Esophagus (tissue), 2 donors: ENCODE measurements at regions not wholly inside any gene's neighbourhood (a gene's known extent, or its start where the extent isn't known, plus 50 kb on each side); places are given as distances from the start of the nearest gene placed in this dataset.

Experiments used
- H3K27ac ChIP-seq, 2 donors: one replicate each; pipeline ENCODE4 v1.5.1; 2013; ENCODE audit warnings: low read depth in 2 of 2, mild to moderate bottlenecking in 2 of 2, inconsistent platforms in 1 of 2, low read length in 1 of 2, moderate library complexity in 1 of 2
- H3K27me3 ChIP-seq, 2 donors: one replicate each; pipeline ENCODE4 v1.6.1; 2013; ENCODE audit warnings: low read length in 2 of 2, control low read depth in 1 of 2, mild to moderate bottlenecking in 1 of 2; ENCODE audit not compliant: insufficient read depth in 2 of 2, control insufficient read depth in 1 of 2
- H3K36me3 ChIP-seq, 2 donors: one replicate each; pipeline ENCODE4 v1.6.1; 2013; ENCODE audit warnings: low read length in 1 of 2; ENCODE audit not compliant: control insufficient read depth in 2 of 2, insufficient read depth in 2 of 2
- H3K4me1 ChIP-seq, 2 donors: one replicate each; pipeline ENCODE4 v1.6.1; 2013; ENCODE audit warnings: low read length in 1 of 2; ENCODE audit not compliant: control insufficient read depth in 2 of 2, insufficient read depth in 2 of 2
- H3K4me3 ChIP-seq, 2 donors: one replicate each; pipeline ENCODE4 v1.5.1; 2013; ENCODE audit warnings: low read length in 2 of 2, mild to moderate bottlenecking in 2 of 2, low read depth in 1 of 2, moderate library complexity in 1 of 2
- H3K9me3 ChIP-seq, 2 donors: one replicate each; pipeline ENCODE4 v1.6.1; 2013; ENCODE audit warnings: mild to moderate bottlenecking in 2 of 2, low read depth in 1 of 2, low read length in 1 of 2, moderate library complexity in 1 of 2; ENCODE audit not compliant: control insufficient read depth in 2 of 2, insufficient read depth in 1 of 2
- WGBS, 2 donors: extraction: QIAGEN DNeasy Blood & Tissue Kit; methylation state at CpG; one replicate each; pipeline ENCODE4 v1.1.7; 2013; 5-methylcytosine and 5-hydroxymethylcytosine counted together
- donor health status: healthy with polysubstance abuse.
- donor health status: Bipolar disorder and iron deficiency.

- no peaks in the 10 kb centered on the region for H3K4me1 ChIP-seq
- H3K36me3 ChIP-seq: no peaks in the 10 kb centered on the region
- no peak overlapping the region for H3K27ac ChIP-seq
- no peaks in the 10 kb centered on the region for H3K27me3 ChIP-seq
- H3K9me3 ChIP-seq: no peaks in the 10 kb centered on the region
- H3K4me3 ChIP-seq: no peak overlapping the region
- 69 to 76% methylated on average over 6 of the region's 6 CpGs for WGBS, 2 donors
Measured at GRCh38 chr5:159833846-159834245, 82.4 kb upstream of the ADRA1B start.

DNA sequence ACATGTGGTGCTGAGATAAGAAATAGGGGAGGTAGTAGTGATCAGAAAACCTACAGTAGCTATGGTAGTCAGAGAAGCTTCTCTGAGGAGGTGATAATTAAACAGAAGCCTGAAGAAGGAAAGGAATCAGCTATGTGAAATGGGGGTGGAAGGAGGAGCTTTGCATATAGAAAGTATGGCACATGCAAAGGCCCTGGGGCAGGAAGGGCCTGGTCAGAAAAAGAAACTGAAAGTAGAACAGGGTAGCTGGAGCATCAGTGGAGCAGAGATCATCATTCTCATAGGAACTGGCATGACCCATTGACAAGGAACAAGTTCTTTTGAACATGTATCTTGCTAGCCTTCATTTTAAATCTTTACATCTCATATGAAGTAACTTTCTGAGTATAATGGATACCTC lies 80.7 kb upstream of the ADRA1B start:
- Histone ChIP-seq H3K27ac (no peak overlapping the region), H3K27me3 (no peaks in the 10 kb centered on the region), H3K4me3 (no peak overlapping the region), H3K36me3 (no peaks in the 10 kb centered on the region), H3K9me3 (no peaks in the 10 kb centered on the region), H3K4me1 (no peaks in the 10 kb centered on the region)

DNA sequence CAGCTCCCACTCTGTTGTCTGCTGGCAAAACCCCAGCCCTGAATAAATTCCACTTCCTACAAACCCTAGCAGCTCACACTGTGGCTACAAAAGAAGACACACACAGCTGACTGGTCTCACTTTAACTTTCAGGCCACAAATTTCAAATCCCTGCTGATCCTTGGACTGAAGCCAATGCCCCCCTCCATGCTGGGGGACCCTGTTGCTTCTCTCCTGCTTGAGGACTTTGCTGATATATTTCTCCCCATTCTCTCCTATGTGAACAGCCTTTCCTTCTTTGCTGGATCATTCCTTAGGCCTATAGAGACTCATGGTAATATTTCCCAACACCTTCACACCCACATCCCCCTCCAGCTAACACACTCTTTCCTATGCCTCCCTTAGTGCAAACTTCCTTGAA lies 79.6 kb upstream of the ADRA1B start:
- Histone ChIP-seq H3K36me3 (no peaks in the 10 kb centered on the region), H3K27ac (no peak overlapping the region), H3K27me3 (no peaks in the 10 kb centered on the region), H3K4me1 (no peaks in the 10 kb centered on the region), H3K4me3 (no peak overlapping the region), H3K9me3 (no peaks in the 10 kb centered on the region)

DNA sequence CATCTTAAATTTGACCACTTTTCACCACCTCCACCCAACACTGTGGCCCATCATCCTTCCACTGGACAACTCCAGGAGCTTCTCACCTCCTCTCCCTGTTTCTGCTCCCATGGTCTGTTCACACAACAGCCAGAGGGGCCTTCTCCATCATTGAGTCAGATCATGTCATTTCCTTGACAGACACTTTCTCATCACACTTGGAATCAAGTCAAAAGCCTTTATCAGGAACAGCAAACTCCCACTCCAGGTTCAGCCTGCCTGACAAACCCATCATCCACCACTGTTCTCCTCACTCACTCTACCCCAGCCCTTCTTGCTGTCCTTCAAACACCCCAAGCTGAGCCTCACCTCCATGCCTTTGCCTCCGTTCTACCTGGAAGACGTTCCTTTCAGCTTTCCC lies 78.4 kb upstream of the ADRA1B start:
- 51 to 69% methylated on average over 2 of the region's 2 CpGs for WGBS, 2 donors
- H3K27me3 ChIP-seq: no peaks in the 10 kb centered on the region
- no peak overlapping the region for H3K27ac ChIP-seq
- no peak overlapping the region for H3K4me3 ChIP-seq
- no peaks in the 10 kb centered on the region for H3K36me3 ChIP-seq
- no peaks in the 10 kb centered on the region for H3K9me3 ChIP-seq
- no peaks in the 10 kb centered on the region for H3K4me1 ChIP-seq

GRCh38 chr5:159838551-159839222 lies 77.6 kb upstream of the ADRA1B start:
- 44 to 49% methylated on average over 8 of the region's 8 CpGs for WGBS, 2 donors
- H3K27me3 ChIP-seq: no peaks in the 10 kb centered on the region
- no peaks in the 10 kb centered on the region for H3K9me3 ChIP-seq
- no peak overlapping the region for H3K27ac ChIP-seq
- no peaks in the 10 kb centered on the region for H3K4me1 ChIP-seq
- no peaks in the 10 kb centered on the region for H3K36me3 ChIP-seq
- H3K4me3 ChIP-seq: no peak overlapping the region

DNA sequence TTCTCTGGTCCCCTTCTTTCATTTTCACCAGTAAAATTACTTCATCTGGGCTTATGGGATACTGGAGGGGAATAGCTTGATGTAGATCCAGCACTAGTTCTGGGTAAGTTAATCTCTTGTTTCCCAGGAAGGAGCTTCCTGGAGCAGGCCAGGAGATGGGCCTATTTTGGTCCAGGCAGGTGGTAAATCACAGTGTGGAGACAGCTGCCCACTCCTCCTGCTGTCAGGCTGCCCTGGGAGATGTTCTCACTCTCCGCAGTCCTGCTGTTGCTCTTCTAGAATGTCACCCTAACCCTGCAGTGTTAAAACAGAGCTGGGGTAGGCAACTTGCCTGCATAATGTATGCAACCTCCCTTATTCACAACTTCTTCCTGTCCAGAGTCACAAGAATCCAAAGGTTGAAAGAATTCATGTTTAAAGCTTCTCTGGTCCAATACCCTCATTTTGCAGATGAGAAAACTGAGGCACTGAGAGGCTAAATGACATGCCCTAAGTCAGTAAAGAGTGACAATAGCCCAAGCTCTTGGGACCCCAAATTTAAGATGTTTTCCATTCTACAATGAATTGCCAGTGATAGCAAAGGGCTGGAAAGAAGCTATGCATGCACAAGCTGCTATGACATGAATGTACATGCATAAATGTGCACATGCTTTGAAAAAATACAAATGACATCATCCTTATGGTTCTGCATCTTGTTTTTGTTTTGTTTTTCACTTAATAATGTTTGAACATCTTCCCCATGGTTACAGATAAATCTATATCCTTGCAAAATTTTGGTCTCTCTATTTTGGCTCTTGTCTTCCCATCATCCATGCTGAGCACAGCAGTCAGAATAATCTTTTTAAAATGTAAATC lies 71.8 kb upstream of the ADRA1B start:
- Histone ChIP-seq H3K36me3 (no peaks in the 10 kb centered on the region), H3K4me1 (no peaks in the 10 kb centered on the region), H3K27ac (no peak overlapping the region), H3K27me3 (no peaks in the 10 kb centered on the region), H3K9me3 (no peaks in the 10 kb centered on the region), H3K4me3 (no peak overlapping the region)
- WGBS, 2 donors: 93 to 96% methylated on average over 1 of the region's 1 CpG

DNA sequence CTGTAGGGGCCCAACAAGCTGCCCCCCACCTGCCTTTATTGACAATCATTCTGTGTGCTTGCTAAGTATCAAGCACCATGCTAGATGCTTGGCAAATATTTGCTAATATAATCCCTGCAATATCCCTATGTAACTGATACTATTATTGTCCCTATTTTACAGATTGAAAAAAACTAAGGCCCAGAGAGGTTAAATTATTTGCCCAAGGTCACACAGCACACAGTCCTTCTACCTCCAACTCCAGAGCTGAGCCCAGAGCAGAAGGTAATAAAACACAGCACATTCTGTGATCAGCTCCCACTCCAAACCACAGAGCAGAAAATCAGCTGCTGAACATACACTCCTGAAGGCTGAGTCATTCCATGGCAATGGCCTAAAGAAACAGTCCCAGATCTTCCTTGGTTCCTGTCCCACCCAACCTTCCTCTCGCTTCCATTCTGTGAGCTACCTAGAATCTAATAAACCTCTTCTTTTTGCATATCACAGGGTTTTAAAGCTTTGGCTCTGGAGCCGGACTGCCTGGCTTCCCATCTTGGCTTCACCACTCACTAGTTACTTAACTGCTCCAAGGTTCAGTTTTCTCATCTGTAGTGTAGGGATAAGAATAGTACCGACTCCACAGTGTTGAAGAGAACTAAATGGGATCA lies 66.7 kb upstream of the ADRA1B start:
- no peaks in the 10 kb centered on the region for H3K27me3 ChIP-seq
- 89 to 91% methylated on average over 3 of the region's 3 CpGs for WGBS, 2 donors
- no peaks in the 10 kb centered on the region for H3K4me1 ChIP-seq
- no peaks in the 10 kb centered on the region for H3K9me3 ChIP-seq
- H3K36me3 ChIP-seq: no peaks in the 10 kb centered on the region
- H3K4me3 ChIP-seq: no peak overlapping the region
- no peak overlapping the region for H3K27ac ChIP-seq

GRCh38 chr5:159850160-159850559 lies 66.1 kb upstream of the ADRA1B start:
- no peaks in the 10 kb centered on the region for H3K9me3 ChIP-seq
- H3K4me1 ChIP-seq: no peaks in the 10 kb centered on the region
- H3K36me3 ChIP-seq: no peaks in the 10 kb centered on the region
- H3K4me3 ChIP-seq: no peak overlapping the region
- no peak overlapping the region for H3K27ac ChIP-seq
- H3K27me3 ChIP-seq: no peaks in the 10 kb centered on the region
- whole genome bisulfite sequencing, 2 donors: 64 to 65% methylated on average over 6 of the region's 6 CpGs

DNA sequence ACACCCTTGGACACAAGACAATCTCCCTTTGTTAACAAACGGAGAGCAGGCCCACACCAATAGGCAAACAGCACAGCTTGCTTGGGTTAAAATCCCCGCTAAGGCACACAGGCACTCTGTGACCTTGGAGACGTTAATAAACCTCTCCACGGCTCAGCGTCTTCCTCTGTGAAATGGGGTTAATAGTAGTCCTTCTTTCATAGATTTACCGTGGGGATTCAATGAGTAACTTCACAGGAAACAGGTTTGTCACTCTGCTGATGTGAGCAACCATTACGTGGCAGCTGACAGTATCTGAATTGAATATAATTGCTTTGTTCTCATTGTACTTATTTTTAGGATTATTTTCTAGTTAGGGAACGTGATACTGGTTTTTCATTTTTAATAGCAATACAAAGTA lies 65.2 kb upstream of the ADRA1B start:
- no peaks in the 10 kb centered on the region for H3K27me3 ChIP-seq
- H3K9me3 ChIP-seq: no peaks in the 10 kb centered on the region
- no peaks in the 10 kb centered on the region for H3K36me3 ChIP-seq
- no peaks in the 10 kb centered on the region for H3K4me1 ChIP-seq
- no peak overlapping the region for H3K4me3 ChIP-seq
- no peak overlapping the region for H3K27ac ChIP-seq
- WGBS, 2 donors: 56 to 69% methylated on average over 8 of the region's 8 CpGs
